GM21515 (cell line): ENCODE measurements at regions not wholly inside any gene's neighbourhood (a gene's known extent, or its start where the extent isn't known, plus 50 kb on each side); places are given as distances from the start of the nearest gene placed in this dataset.

Experiments used
- ATAC-seq: cut with Tn5 transposase; IDR thresholded peaks from one replicate; pipeline ENCODE4 v1.9.1; 2021; ENCODE audit not compliant: unreplicated experiment

- no peak for ATAC-seq
These were observed 52.2 kb upstream of the DAB2IP start for GRCh38 chr9:121598965-121599871.

- ATAC-seq = no peak
These were observed 51.4 kb upstream of the DAB2IP start for GRCh38 chr9:121599872-121600585.

- ATAC-seq = no peak
These were observed 50.2 kb upstream of the DAB2IP start for GRCh38 chr9:121601194-121601593.
